Calu3 (cell line): ENCODE measurements at regions not wholly inside any gene's neighbourhood (a gene's known extent, or its start where the extent isn't known, plus 50 kb on each side); places are given as distances from the start of the nearest gene placed in this dataset.

Source experiments
- BruUV-seq: library from RNA; stranded (reverse); fragments of 400-500 nt; replicated peaks from 2 replicates; lab custom pipeline; 2021; lab: Mats Ljungman, UMichigan
- CTCF ChIA-PET: fragments of 300-600 bp; sonication (Branson Sonifier 250); formaldehyde crosslinking; loops from one replicate; lab custom pipeline; 2022; ENCODE audit warnings: antibody characterized with exemption; lab: Charles Lee
- DNase-seq: peaks from one replicate; pipeline ENCODE4 v3.0.0; 2022
- H3K27ac Mint-ChIP-seq: one replicate; pipeline ENCODE4 v1.8.0; 2022; ENCODE audit warnings: mixed read lengths; ENCODE audit not compliant: unreplicated experiment
- H3K27me3 Mint-ChIP-seq: one replicate; pipeline ENCODE4 v1.8.0; 2022; ENCODE audit warnings: mixed read lengths; ENCODE audit not compliant: unreplicated experiment
- H3K36me3 Mint-ChIP-seq: one replicate; pipeline ENCODE4 v1.8.0; 2022; ENCODE audit warnings: mild to moderate bottlenecking, moderate library complexity, mixed read lengths; ENCODE audit not compliant: insufficient read depth, unreplicated experiment
- H3K4me1 Mint-ChIP-seq: one replicate; pipeline ENCODE4 v1.8.0; 2022; ENCODE audit warnings: mild to moderate bottlenecking, low read depth, mixed read lengths; ENCODE audit not compliant: unreplicated experiment
- H3K4me3 Mint-ChIP-seq: one replicate; pipeline ENCODE4 v1.8.0; 2022; ENCODE audit warnings: mild to moderate bottlenecking, low read depth, moderate library complexity, mixed read lengths; ENCODE audit not compliant: unreplicated experiment
- H3K9me3 Mint-ChIP-seq: one replicate; pipeline ENCODE4 v1.8.0; 2022; ENCODE audit warnings: low read depth, mixed read lengths; ENCODE audit not compliant: unreplicated experiment
- intact Hi-C: fragments of 100-400 bp; cut with micrococcal nuclease; formaldehyde crosslinking; loops from one replicate; pipeline ENCODE4 v1.10.0; 2022; ENCODE audit not compliant: unreplicated experiment
- TF ChIP-seq, protein P1 (sequence below): fragments of 200-600 bp; IDR thresholded peaks from one replicate; pipeline ENCODE4 v1.8.0; 2022; ENCODE audit warnings: antibody characterized with exemption; ENCODE audit not compliant: unreplicated experiment

- H3K27me3 Mint-ChIP-seq, result peaks cover under 1% of the 10 kb centered on the region
- H3K4me1 Mint-ChIP-seq, result peaks cover 8% of the 10 kb centered on the region
These were observed 177.1 kb upstream of the MAF start for GRCh38 chr16:79777679-79778078.

DNA sequence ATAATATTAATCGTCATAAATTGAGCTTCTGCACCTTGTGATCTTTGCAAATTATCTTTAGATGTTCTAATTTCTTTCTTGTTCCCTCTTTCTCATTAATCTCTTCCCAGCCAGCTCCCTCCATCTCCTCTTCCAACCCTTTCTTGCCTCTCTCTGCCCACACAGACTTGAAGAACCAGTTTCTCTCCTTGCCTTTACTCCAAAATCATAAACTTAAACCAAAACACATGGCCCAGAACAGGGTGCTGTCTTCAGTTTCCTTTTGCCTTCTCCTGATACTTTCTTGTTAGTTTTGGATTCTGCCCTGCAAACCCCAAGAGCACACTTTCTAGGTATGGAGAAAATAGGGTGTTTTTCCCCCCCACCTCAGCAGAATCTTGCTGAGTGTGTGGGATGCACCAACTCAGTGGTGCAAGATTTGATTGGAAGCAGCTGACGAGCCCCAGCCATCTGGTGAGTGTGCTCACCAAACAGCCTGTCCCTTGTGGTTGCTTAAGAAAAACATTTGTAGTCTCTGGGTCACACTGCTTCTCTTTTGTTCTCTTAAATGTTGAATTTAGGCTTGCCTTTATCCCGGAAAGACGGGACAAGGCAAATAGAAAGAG is 175.8 kb upstream of the MAF start:
- intact Hi-C loops, result no loop called here
- Mint-ChIP-seq H3K27me3 (peaks cover 13% of the 10 kb centered on the region), H3K4me3 (no peak overlapping the region), H3K36me3 (no peaks in the 10 kb centered on the region), H3K27ac (no peak overlapping the region), H3K4me1 (peaks cover 8% of the 10 kb centered on the region), H3K9me3 (no peaks in the 10 kb centered on the region)
- no peak for DNase-seq
- TF ChIP-seq, protein P1, sequence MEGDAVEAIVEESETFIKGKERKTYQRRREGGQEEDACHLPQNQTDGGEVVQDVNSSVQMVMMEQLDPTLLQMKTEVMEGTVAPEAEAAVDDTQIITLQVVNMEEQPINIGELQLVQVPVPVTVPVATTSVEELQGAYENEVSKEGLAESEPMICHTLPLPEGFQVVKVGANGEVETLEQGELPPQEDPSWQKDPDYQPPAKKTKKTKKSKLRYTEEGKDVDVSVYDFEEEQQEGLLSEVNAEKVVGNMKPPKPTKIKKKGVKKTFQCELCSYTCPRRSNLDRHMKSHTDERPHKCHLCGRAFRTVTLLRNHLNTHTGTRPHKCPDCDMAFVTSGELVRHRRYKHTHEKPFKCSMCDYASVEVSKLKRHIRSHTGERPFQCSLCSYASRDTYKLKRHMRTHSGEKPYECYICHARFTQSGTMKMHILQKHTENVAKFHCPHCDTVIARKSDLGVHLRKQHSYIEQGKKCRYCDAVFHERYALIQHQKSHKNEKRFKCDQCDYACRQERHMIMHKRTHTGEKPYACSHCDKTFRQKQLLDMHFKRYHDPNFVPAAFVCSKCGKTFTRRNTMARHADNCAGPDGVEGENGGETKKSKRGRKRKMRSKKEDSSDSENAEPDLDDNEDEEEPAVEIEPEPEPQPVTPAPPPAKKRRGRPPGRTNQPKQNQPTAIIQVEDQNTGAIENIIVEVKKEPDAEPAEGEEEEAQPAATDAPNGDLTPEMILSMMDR, result no peak
- no TSS peak for BruUV-seq
- CTCF ChIA-PET, result no interaction called here

More at GRCh38 chr16:79777679-79778078, 177.1 kb upstream of the MAF start:
- no peak overlapping the region for H3K27ac Mint-ChIP-seq
- intact Hi-C loops, result no loop called here
- DNase-seq, result no peak
- no peak overlapping the region for H3K4me3 Mint-ChIP-seq
- H3K9me3 Mint-ChIP-seq, result no peaks in the 10 kb centered on the region
- TF ChIP-seq, protein P1, result no peak
- CTCF ChIA-PET, result interaction anchor here (0.6 kb wide), 1 partner anchor 350 kb away, joined by 8 read pairs; no protein-coding TSS in a partner anchor
- H3K36me3 Mint-ChIP-seq, result no peaks in the 10 kb centered on the region
- BruUV-seq, result no TSS peak

DNA sequence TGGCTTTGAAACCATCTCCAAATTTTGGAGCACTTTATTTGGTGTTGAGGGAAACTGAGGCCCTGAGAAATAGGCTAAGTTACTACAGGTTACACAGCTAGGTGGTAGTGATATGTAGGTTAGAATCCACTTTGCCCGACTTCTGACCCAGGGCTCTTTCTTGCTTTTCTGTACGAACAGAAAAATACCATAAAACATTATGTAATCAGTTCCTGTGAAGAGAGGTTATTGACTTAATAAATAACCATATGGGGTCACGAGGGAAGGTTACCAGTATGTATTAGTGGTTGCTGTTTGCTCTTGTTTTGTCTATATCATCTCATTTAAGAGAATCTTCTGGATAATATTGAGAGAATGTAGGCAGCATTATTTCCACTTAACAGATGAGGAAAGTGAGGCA is 172.2 kb upstream of the MAF start:
- Mint-ChIP-seq H3K27me3 (peaks cover 13% of the 10 kb centered on the region), H3K4me3 (no peak overlapping the region), H3K36me3 (peaks cover 20% of the 10 kb centered on the region), H3K4me1 (peaks cover 40% of the 10 kb centered on the region), H3K27ac (no peak overlapping the region), H3K9me3 (no peaks in the 10 kb centered on the region)
- CTCF ChIA-PET, result no interaction called here
- intact Hi-C loops, result no loop called here
- TF ChIP-seq, protein P1, result no peak
- no TSS peak for BruUV-seq
- DNase-seq, result no peak

GRCh38 chr16:79772048-79772447 is 171.5 kb upstream of the MAF start:
- no peak overlapping the region for H3K4me3 Mint-ChIP-seq
- no peak overlapping the region for H3K27ac Mint-ChIP-seq
- peaks cover 40% of the 10 kb centered on the region for H3K4me1 Mint-ChIP-seq
- peaks cover 20% of the 10 kb centered on the region for H3K36me3 Mint-ChIP-seq
- H3K9me3 Mint-ChIP-seq, result no peaks in the 10 kb centered on the region
- CTCF ChIA-PET, result no interaction called here
- BruUV-seq, result no TSS peak
- intact Hi-C loops, result no loop called here
- peaks cover 13% of the 10 kb centered on the region for H3K27me3 Mint-ChIP-seq
- DNase-seq, result no peak
- TF ChIP-seq, protein P1, result no peak
